HCT116 (cell line): ENCODE measurements at regions not wholly inside any gene's neighbourhood (a gene's known extent, or its start where the extent isn't known, plus 50 kb on each side); places are given as distances from the start of the nearest gene placed in this dataset.

ENCODE experiments used
- ATAC-seq: fragments of 200-7000 bp; cut with Tn5 transposase; 2 replicates; pipeline ENCODE4 v1.9.1; 2020; ENCODE audit warnings: mild to moderate bottlenecking, moderate library complexity
- BruUV-seq: library from RNA; stranded (reverse); fragments of 400-500 nt; replicated peaks from 2 replicates; lab custom pipeline; 2021; lab: Mats Ljungman, UMichigan
- CTCF ChIA-PET: fragments of 300-600 bp; sonication (Branson Sonifier 250); formaldehyde crosslinking; loops from one replicate; lab custom pipeline; 2021; ENCODE audit warnings: antibody characterized with exemption; lab: Charles Lee
- POLR2A ChIA-PET: fragments of 300-600, 350-600 bp; sonication (Branson Sonifier 250); formaldehyde crosslinking; loops from one replicate; lab custom pipeline; 2021; ENCODE audit warnings: antibody characterized with exemption; lab: Charles Lee
- RAD21 ChIA-PET, 2 experiments: fragments of 300-600 bp; sonication (Branson Sonifier 250); formaldehyde crosslinking; loops; one replicate each; lab custom pipeline; 2023; ENCODE audit warnings: low total read pairs in 2 of 2; ENCODE audit not compliant: uncharacterized antibody in 2 of 2, unreplicated experiment in 2 of 2, low non-redundant PET in 1 of 2; lab: Charles Lee
- DNase-seq: peaks from one replicate; pipeline ENCODE4 v3.0.0-alpha.2; 2010; ENCODE audit warnings: low read depth, low spot score
- H2AFZ ChIP-seq: fragments of 200-600 bp; shearing (Covaris generic), sonication (generic); 2 replicates; pipeline ENCODE4 v1.6.1; 2017; ENCODE audit warnings: low read depth, mixed run types, mixed read lengths, antibody characterized with exemption, low read length; ENCODE audit not compliant: poor library complexity, severe bottlenecking
- H3K27ac ChIP-seq: 2 replicates; pipeline ENCODE4 v1.5.1; 2012; ENCODE audit warnings: low read depth, low read length
- H3K27me3 ChIP-seq: fragments of 200-600 bp; sonication (generic); 2 replicates; pipeline ENCODE4 v1.6.1; 2016; ENCODE audit warnings: mixed run types, low read length, mixed read lengths; ENCODE audit not compliant: insufficient read depth
- H3K36me3 ChIP-seq, 2 experiments: fragments of 200-500 bp in 1 of 2; fragments of 200-600 bp in 1 of 2; sonication (Bioruptor generic) in 1 of 2; sonication (generic) in 1 of 2; 2 replicates each; pipeline versions ENCODE4 v1.5.1 to v1.6.1; 2014 to 2016; ENCODE audit warnings: low read length in 2 of 2, inconsistent platforms in 1 of 2, mixed read lengths in 1 of 2, mixed run types in 1 of 2; ENCODE audit not compliant: insufficient read depth in 2 of 2, control insufficient read depth in 1 of 2
- H3K4me1 ChIP-seq, 2 experiments: fragments of 200-600 bp in 1 of 2; sonication (generic) in 1 of 2; 2 replicates each; pipeline versions ENCODE4 v1.5.1 to v1.6.1; 2012 to 2017; ENCODE audit warnings: low read length in 2 of 2, inconsistent platforms in 1 of 2, mild to moderate bottlenecking in 1 of 2, mixed read lengths in 1 of 2, mixed run types in 1 of 2, moderate library complexity in 1 of 2; ENCODE audit not compliant: insufficient read depth in 2 of 2, control insufficient read depth in 1 of 2
- H3K4me2 ChIP-seq: fragments of 200-600 bp; sonication (generic); 2 replicates; pipeline ENCODE4 v1.6.1; 2017; ENCODE audit warnings: mixed run types, low read length, mixed read lengths
- H3K4me3 ChIP-seq, 2 experiments: fragments of 200-600 bp in 1 of 2; sonication (generic) in 1 of 2; replicated peaks in 1 of 2; 2 replicates each; pipeline ENCODE4 v1.5.1; 2011 to 2016; ENCODE audit warnings: low read length in 2 of 2, control low read depth in 1 of 2, low read depth in 1 of 2, mild to moderate bottlenecking in 1 of 2, mixed read lengths in 1 of 2, mixed run types in 1 of 2
- H3K79me2 ChIP-seq: fragments of 200-600 bp; sonication (generic); 2 replicates; pipeline ENCODE4 v1.6.1; 2017; ENCODE audit warnings: mild to moderate bottlenecking, mixed run types, low read length, moderate library complexity, mixed read lengths; ENCODE audit not compliant: insufficient read depth
- H3K9ac ChIP-seq: fragments of 200-600 bp; sonication (generic); 2 replicates; pipeline ENCODE4 v1.6.1; 2016; ENCODE audit warnings: low read length, mixed read lengths
- H3K9me2 ChIP-seq: fragments of 200-600 bp; sonication (generic), shearing (Covaris generic); 2 replicates; pipeline ENCODE4 v1.6.1; 2017; ENCODE audit warnings: mixed run types, mild to moderate bottlenecking, moderate library complexity; ENCODE audit not compliant: insufficient read depth
- H3K9me3 ChIP-seq, 2 experiments: fragments of 200-500 bp in 1 of 2; fragments of 200-600 bp in 1 of 2; sonication (Bioruptor generic) in 1 of 2; sonication (generic) in 1 of 2; 2 replicates each; pipeline ENCODE4 v1.6.1; 2014 to 2017; ENCODE audit warnings: low read length in 2 of 2, mixed read lengths in 2 of 2, inconsistent platforms in 1 of 2, low read depth in 1 of 2, mild to moderate bottlenecking in 1 of 2, mixed run types in 1 of 2, moderate library complexity in 1 of 2; ENCODE audit not compliant: control insufficient read depth in 1 of 2, insufficient read depth in 1 of 2
- H4K20me1 ChIP-seq: fragments of 200-600 bp; sonication (generic), shearing (Covaris generic); 2 replicates; pipeline ENCODE4 v1.6.1; 2017; ENCODE audit warnings: mixed run types, mild to moderate bottlenecking, moderate library complexity; ENCODE audit not compliant: insufficient read depth
- ATF3 ChIP-seq: IDR thresholded peaks from 2 replicates; pipeline ENCODE4 v1.6.1; 2012
- CBX3 ChIP-seq: IDR thresholded peaks from 2 replicates; pipeline ENCODE4 v1.6.1; 2012; ENCODE audit warnings: low read depth
- CEBPB ChIP-seq: IDR thresholded peaks from 2 replicates; pipeline ENCODE4 v1.6.1; 2012; ENCODE audit warnings: low read depth
- EZH2 ChIP-seq: fragments of 200-600 bp; sonication (generic); IDR thresholded peaks from 2 replicates; pipeline ENCODE4 v1.6.1; 2017; ENCODE audit warnings: antibody characterized with exemption, mixed run types
- EZH2phosphoT487 ChIP-seq: fragments of 200-600 bp; IDR thresholded peaks from 2 replicates; pipeline ENCODE4 v1.6.1; 2018; ENCODE audit warnings: antibody characterized with exemption, borderline replicate concordance
- POLR2A ChIP-seq: IDR thresholded peaks from 2 replicates; pipeline ENCODE4 v1.7.0; 2011; ENCODE audit warnings: borderline replicate concordance; ENCODE audit not compliant: insufficient read depth, insufficient read length; ENCODE audit errors: extremely low read depth
- POLR2AphosphoS5 ChIP-seq: IDR thresholded peaks from 2 replicates; pipeline ENCODE4 v1.6.1; 2011; ENCODE audit warnings: mild to moderate bottlenecking, low read depth, low read length, moderate library complexity
- RAD21 ChIP-seq: IDR thresholded peaks from 2 replicates; pipeline ENCODE4 v1.6.1; 2012; ENCODE audit warnings: low read depth, mild to moderate bottlenecking
- REST ChIP-seq: IDR thresholded peaks from 2 replicates; pipeline ENCODE4 v1.6.1; 2012; ENCODE audit warnings: low read depth
- SIN3A ChIP-seq: IDR thresholded peaks from 2 replicates; pipeline ENCODE4 v1.6.1; 2012; ENCODE audit warnings: low read depth
- SP1 ChIP-seq: IDR thresholded peaks from 2 replicates; pipeline ENCODE4 v1.6.1; 2012; ENCODE audit warnings: low read depth
- TCF7L2 ChIP-seq: IDR thresholded peaks from 2 replicates; pipeline ENCODE4 v1.7.0; 2011; ENCODE audit warnings: borderline replicate concordance, inconsistent platforms; ENCODE audit not compliant: insufficient read depth, insufficient read length; ENCODE audit errors: extremely low read depth
- ZFX ChIP-seq: fragments of 450-650 bp; IDR thresholded peaks from 2 replicates; pipeline ENCODE4 v1.6.1; 2017
- ZNF274 ChIP-seq: fragments of 200-500 bp; sonication (Bioruptor generic); IDR thresholded peaks from 2 replicates; pipeline ENCODE4 v1.6.1; 2014; ENCODE audit warnings: mild to moderate bottlenecking, low read depth, low read length, inconsistent platforms
- intact Hi-C: fragments of 100-400 bp; cut with micrococcal nuclease; formaldehyde crosslinking; loops from 2 replicates; pipeline ENCODE4 v1.10.0; 2022

- ChIA-PET POLR2A (no interaction called here), CTCF (no interaction called here), RAD21 (no interaction called here)
- DNase-seq (no peak), ATAC-seq (no peak)
- no peak for TF ChIP-seq EZH2
- TF ChIP-seq CEBPB = no peak
- TF ChIP-seq ZNF274 = no peak
- TF ChIP-seq ATF3 = no peak
- TF ChIP-seq POLR2AphosphoS5 = no peak
- TF ChIP-seq RAD21 = no peak
- no peak for TF ChIP-seq SIN3A
- no peak for TF ChIP-seq POLR2A
- no peak for TF ChIP-seq REST
- TF ChIP-seq EZH2phosphoT487 = no peak
- no peak for TF ChIP-seq CBX3
- TF ChIP-seq ZFX = no peak
- TF ChIP-seq TCF7L2 = no peak
- no peak for TF ChIP-seq SP1
- Histone ChIP-seq H3K27ac (no peak overlapping the region), H3K79me2 (no peaks in the 10 kb centered on the region), H2AFZ (no peak overlapping the region), H3K27me3 (no peaks in the 10 kb centered on the region), H3K9me3 (peaks cover 14 to 16% of the 10 kb centered on the region in 2 experiments; a peak in 2 of 4 replicates), H4K20me1 (no peaks in the 10 kb centered on the region), H3K36me3 (no peaks in the 10 kb centered on the region), H3K4me2 (no peak overlapping the region), H3K9me2 (no peaks in the 10 kb centered on the region), H3K4me1 (no peaks in the 10 kb centered on the region), H3K4me3 (no peak overlapping the region), H3K9ac (no peak overlapping the region)
- intact Hi-C loops = no loop called here
- no TSS peak for BruUV-seq
These were observed 769.6 kb upstream of the CRIM1 start for GRCh38 chr2:35585972-35586371.
